GM12875 (cell line): ENCODE measurements at regions not wholly inside any gene's neighbourhood (a gene's known extent, or its start where the extent isn't known, plus 50 kb on each side); places are given as distances from the start of the nearest gene placed in this dataset.

Experiments used
- H3K4me3 ChIP-seq: one replicate; pipeline ENCODE4 v1.5.1; 2011; ENCODE audit warnings: low read depth, low read length, control low read depth
- CTCF ChIP-seq: IDR thresholded peaks from 2 replicates; pipeline ENCODE4 v1.5.1; 2011; ENCODE audit warnings: low read depth, mild to moderate bottlenecking, control low read depth, inconsistent platforms, low read length, moderate library complexity, borderline replicate concordance; ENCODE audit not compliant: insufficient read depth

- TF ChIP-seq CTCF, result no peak
- H3K4me3 ChIP-seq, result no peak overlapping the region
These were observed 311.5 kb downstream of the MN1 start for GRCh38 chr22:27490080-27490479.

- H3K4me3 ChIP-seq, result no peak overlapping the region
- TF ChIP-seq CTCF, result no peak
These were observed 309.7 kb downstream of the MN1 start for GRCh38 chr22:27491888-27492287.

DNA sequence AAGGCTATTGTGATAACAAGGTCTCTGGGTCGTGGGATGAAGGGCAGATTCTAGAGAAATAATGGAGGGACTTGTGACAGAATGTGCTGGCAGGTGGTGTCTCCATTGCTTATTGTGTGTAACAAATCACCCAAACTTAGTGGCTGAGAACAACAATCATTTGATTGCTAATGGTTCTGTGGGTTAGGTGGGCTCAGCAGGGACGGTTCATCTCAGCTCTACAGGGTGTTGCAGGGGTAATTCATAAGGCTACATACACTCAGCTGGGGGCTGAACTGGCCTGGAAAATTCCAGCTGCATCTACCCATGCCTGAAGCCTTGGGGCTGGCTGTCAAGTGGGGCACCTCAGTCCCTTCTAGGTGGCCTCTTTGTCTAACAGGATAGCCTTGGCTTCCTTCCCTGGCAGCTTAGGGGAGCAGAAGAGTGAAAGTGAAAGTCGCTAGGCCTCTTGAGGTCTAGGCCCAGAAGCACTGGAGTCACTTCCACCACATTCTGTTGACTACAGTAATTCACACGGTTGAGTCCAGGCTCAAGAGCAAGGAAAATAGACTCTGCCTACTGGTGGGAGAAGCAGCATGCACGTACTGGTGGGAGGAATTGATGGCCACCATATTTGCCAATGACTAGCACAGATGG lies 308.9 kb downstream of the MN1 start:
- H3K4me3 ChIP-seq, result no peak overlapping the region
- no peak for TF ChIP-seq CTCF

DNA sequence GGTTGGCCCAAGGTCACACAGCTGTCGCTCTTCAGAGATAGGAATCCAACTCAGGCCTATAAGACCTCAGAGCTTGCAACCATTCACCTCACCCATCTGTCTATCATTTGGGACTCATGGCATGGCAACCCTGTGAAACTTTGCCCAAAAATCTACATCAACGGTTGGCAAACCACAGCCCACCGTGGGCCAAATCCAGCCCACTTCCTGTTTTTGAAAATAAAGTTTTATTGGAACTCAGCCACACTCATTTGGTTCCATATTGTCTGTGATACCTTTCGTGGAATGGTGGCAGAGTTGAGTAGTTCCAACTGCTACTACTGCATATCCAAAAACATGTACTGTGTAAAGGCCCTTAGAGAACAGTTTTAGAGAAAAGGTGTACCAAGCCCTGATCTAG lies 307.8 kb downstream of the MN1 start:
- no peak for TF ChIP-seq CTCF
- H3K4me3 ChIP-seq, result no peak overlapping the region

- H3K4me3 ChIP-seq, result no peak overlapping the region
- no peak for TF ChIP-seq CTCF
These were observed 306.8 kb downstream of the MN1 start for GRCh38 chr22:27494785-27495184.

DNA sequence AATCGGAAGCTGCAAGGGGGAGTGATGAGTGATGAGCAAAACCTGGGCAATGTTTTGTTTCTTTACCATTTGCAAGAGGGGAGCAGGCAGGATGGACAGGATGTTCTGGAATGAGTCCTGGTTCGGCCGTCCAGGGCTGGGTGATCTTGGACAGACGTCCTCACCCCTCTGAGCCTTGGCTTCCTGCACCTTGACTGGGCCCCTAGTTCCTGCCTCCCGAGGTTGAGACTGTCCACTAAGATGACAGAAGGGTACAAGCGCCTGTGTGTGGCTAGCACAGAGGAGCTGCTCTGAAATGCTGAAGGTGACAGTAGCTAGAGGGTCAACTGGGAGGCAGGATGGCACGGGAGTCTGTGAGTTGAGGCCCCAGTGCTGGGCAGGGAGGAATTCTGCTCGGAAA lies 306.2 kb downstream of the MN1 start:
- no peak overlapping the region for H3K4me3 ChIP-seq
- no peak for TF ChIP-seq CTCF

GRCh38 chr22:27499121-27499520 lies 302.4 kb downstream of the MN1 start:
- H3K4me3 ChIP-seq, result no peak overlapping the region
- TF ChIP-seq CTCF, result no peak
